Left ventricle myocardium inferior (tissue), 1 donor: ENCODE measurements at regions not wholly inside any gene's neighbourhood (a gene's known extent, or its start where the extent isn't known, plus 50 kb on each side); places are given as distances from the start of the nearest gene placed in this dataset.

Experiments used
- DNase-seq: peaks from one replicate; pipeline ENCODE4 v3.0.0-alpha.2; 2020
- H3K27ac ChIP-seq: fragments of 200-600 bp; replicated peaks from 2 replicates; pipeline ENCODE4 v1.8.0; 2021
- H3K27me3 ChIP-seq: fragments of 200-600 bp; 2 replicates; pipeline ENCODE4 v1.8.0; 2021; ENCODE audit warnings: low read depth
- H3K36me3 ChIP-seq: fragments of 200-600 bp; 2 replicates; pipeline ENCODE4 v1.8.0; 2021
- H3K4me1 ChIP-seq: fragments of 200-600 bp; 2 replicates; pipeline ENCODE4 v1.8.0; 2021
- H3K4me3 ChIP-seq: fragments of 200-600 bp; 2 replicates; pipeline ENCODE4 v1.8.0; 2021; ENCODE audit warnings: mild to moderate bottlenecking, moderate library complexity
- H3K9me3 ChIP-seq: fragments of 200-600 bp; replicated peaks from 2 replicates; pipeline ENCODE4 v1.8.0; 2021
- intact Hi-C: fragments of 100-400 bp; cut with micrococcal nuclease; formaldehyde crosslinking; loops from one replicate; pipeline ENCODE4 v1.11.0; 2022
- TF ChIP-seq, protein P1 (sequence below): fragments of 200-600 bp; IDR thresholded peaks from 2 replicates; pipeline ENCODE4 v1.8.0; 2021; ENCODE audit warnings: antibody characterized with exemption, mild to moderate bottlenecking, borderline replicate concordance
- donor health status: DM: no; HTN: yes; CAD: no; lungs with severe emphysema.

- Histone ChIP-seq H3K9me3 (peaks cover 42% of the 10 kb centered on the region), H3K27ac (no peak overlapping the region), H3K4me1 (no peaks in the 10 kb centered on the region), H3K4me3 (no peak overlapping the region), H3K36me3 (no peaks in the 10 kb centered on the region), H3K27me3 (no peaks in the 10 kb centered on the region)
- intact Hi-C loops = no loop called here
- no peak for DNase-seq
- TF ChIP-seq, protein P1, sequence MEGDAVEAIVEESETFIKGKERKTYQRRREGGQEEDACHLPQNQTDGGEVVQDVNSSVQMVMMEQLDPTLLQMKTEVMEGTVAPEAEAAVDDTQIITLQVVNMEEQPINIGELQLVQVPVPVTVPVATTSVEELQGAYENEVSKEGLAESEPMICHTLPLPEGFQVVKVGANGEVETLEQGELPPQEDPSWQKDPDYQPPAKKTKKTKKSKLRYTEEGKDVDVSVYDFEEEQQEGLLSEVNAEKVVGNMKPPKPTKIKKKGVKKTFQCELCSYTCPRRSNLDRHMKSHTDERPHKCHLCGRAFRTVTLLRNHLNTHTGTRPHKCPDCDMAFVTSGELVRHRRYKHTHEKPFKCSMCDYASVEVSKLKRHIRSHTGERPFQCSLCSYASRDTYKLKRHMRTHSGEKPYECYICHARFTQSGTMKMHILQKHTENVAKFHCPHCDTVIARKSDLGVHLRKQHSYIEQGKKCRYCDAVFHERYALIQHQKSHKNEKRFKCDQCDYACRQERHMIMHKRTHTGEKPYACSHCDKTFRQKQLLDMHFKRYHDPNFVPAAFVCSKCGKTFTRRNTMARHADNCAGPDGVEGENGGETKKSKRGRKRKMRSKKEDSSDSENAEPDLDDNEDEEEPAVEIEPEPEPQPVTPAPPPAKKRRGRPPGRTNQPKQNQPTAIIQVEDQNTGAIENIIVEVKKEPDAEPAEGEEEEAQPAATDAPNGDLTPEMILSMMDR = no peak
Observed at GRCh38 chr2:122993592-122993991, 1031.5 kb upstream of the CNTNAP5 start.

GRCh38 chr2:122999258-122999657 is 1025.8 kb upstream of the CNTNAP5 start:
- H3K36me3 ChIP-seq = no peaks in the 10 kb centered on the region
- no peaks in the 10 kb centered on the region for H3K27me3 ChIP-seq
- H3K4me1 ChIP-seq = no peaks in the 10 kb centered on the region
- no peak overlapping the region for H3K27ac ChIP-seq
- intact Hi-C loops = no loop called here
- no peak overlapping the region for H3K4me3 ChIP-seq
- no peak for DNase-seq
- TF ChIP-seq, protein P1 = no peak
- peaks cover 18% of the 10 kb centered on the region for H3K9me3 ChIP-seq

- Histone ChIP-seq H3K4me3 (no peak overlapping the region), H3K36me3 (no peaks in the 10 kb centered on the region), H3K4me1 (no peaks in the 10 kb centered on the region), H3K27ac (no peak overlapping the region), H3K27me3 (no peaks in the 10 kb centered on the region), H3K9me3 (peaks cover 18% of the 10 kb centered on the region)
- no peak for DNase-seq
- intact Hi-C loops = no loop called here
- TF ChIP-seq, protein P1 = no peak
Observed at GRCh38 chr2:122999821-123000220, 1025.3 kb upstream of the CNTNAP5 start.

DNA sequence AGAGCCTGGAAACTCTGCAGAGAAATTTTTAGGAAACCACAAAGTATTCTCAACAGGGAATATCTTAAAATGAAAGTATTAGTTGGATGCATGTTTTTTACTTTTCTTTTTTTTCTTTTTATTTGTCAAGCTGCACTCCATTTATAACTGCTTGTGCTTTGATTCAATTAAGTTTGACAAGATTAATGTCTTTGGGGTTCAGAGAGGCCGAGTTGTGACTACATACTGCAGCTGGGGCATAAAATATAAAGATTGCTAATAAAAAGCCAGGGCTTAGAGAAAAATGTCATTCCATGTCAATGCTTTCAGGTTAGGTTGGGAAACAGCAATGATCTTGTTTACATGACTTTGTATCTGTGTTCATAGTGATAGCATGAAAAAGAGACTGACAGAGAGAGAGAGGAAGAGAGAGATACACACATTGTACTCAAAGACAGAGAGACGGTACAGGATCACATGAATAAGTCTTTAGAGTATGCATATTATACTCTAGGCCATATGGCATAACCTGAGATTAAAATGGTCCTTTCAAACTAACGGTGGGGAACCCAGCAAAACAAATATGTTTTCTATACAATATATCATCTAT is 1022.3 kb upstream of the CNTNAP5 start:
- Histone ChIP-seq H3K9me3 (peaks cover 39% of the 10 kb centered on the region), H3K36me3 (no peaks in the 10 kb centered on the region), H3K4me3 (no peak overlapping the region), H3K4me1 (no peaks in the 10 kb centered on the region), H3K27me3 (no peaks in the 10 kb centered on the region), H3K27ac (no peak overlapping the region)
- DNase-seq = no peak
- intact Hi-C loops = no loop called here
- TF ChIP-seq, protein P1 = no peak

DNA sequence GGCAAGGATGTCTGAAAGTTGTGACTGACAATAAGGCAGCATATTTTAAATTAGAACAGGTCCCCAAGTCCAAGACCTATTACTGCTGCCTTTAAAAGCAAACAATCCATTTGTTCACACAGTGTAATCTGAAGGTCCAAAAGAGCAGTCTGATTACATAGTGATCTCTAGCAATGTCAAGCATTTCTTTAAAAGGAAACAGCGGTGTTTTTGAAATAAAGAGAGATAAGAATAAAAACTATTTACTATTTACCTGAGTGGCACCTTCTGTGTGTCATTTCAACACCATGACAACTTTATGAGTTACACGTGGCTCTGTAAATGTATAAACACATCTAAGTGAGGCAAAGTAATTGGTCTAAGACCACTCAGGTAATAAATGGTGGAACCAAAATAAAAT is 1009.9 kb upstream of the CNTNAP5 start:
- Histone ChIP-seq H3K4me1 (no peaks in the 10 kb centered on the region), H3K36me3 (no peaks in the 10 kb centered on the region), H3K27me3 (no peaks in the 10 kb centered on the region), H3K4me3 (no peak overlapping the region), H3K9me3 (peaks cover 18% of the 10 kb centered on the region), H3K27ac (no peak overlapping the region)
- intact Hi-C loops = no loop called here
- no peak for DNase-seq
- TF ChIP-seq, protein P1 = no peak

DNA sequence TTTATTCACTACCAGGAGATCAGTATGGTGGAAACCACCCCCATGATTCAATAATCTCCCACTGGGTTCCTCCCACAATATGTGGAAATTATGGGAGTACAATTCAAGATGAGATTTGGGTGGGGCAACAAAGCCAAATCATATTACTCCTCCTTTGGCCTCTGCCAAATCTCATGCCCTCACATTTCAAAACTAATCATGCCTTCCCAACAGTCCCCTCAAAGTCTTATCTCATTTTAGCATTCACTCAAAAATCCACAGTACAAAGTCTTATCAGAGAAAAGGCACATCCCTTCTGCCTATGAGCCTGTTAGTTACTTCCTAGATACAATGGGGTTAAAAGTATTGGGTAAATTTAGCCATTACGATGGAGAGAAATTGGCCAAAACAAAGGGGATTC is 989.5 kb upstream of the CNTNAP5 start:
- H3K36me3 ChIP-seq = no peaks in the 10 kb centered on the region
- TF ChIP-seq, protein P1 = no peak
- intact Hi-C loops = no loop called here
- peaks cover 48% of the 10 kb centered on the region for H3K9me3 ChIP-seq
- no peak overlapping the region for H3K27ac ChIP-seq
- no peaks in the 10 kb centered on the region for H3K27me3 ChIP-seq
- H3K4me3 ChIP-seq = no peak overlapping the region
- no peaks in the 10 kb centered on the region for H3K4me1 ChIP-seq
- DNase-seq = no peak
